Mesothelial cell of epicardium (in vitro differentiated cells): ENCODE measurements at regions not wholly inside any gene's neighbourhood (a gene's known extent, or its start where the extent isn't known, plus 50 kb on each side); places are given as distances from the start of the nearest gene placed in this dataset.

Source experiments
- DNase-seq, 2 experiments: peaks; one replicate each; pipeline ENCODE4 v3.0.0; 2021; ENCODE audit warnings: low spot score in 2 of 2; ENCODE audit not compliant: unreplicated experiment in 2 of 2
- H3K27ac Mint-ChIP-seq: 2 replicates; pipeline ENCODE4 v1.8.0; 2021; ENCODE audit warnings: mixed read lengths
- H3K27me3 Mint-ChIP-seq: 2 replicates; pipeline ENCODE4 v1.8.0; 2021; ENCODE audit warnings: low read depth, mixed read lengths
- H3K36me3 Mint-ChIP-seq: 2 replicates; pipeline ENCODE4 v1.8.0; 2021; ENCODE audit warnings: mixed read lengths
- H3K4me1 Mint-ChIP-seq: 2 replicates; pipeline ENCODE4 v1.8.0; 2021; ENCODE audit warnings: mixed read lengths
- H3K4me3 Mint-ChIP-seq: 2 replicates; pipeline ENCODE4 v1.8.0; 2021; ENCODE audit warnings: mild to moderate bottlenecking, moderate library complexity, mixed read lengths
- H3K9me3 Mint-ChIP-seq: 2 replicates; pipeline ENCODE4 v1.8.0; 2021; ENCODE audit warnings: mixed read lengths
- CTCF ChIP-seq: fragments of 200-600 bp; sonication (generic); IDR thresholded peaks from one replicate; pipeline ENCODE4 v1.5.0; 2021; ENCODE audit warnings: antibody characterized with exemption; ENCODE audit not compliant: unreplicated experiment

DNA sequence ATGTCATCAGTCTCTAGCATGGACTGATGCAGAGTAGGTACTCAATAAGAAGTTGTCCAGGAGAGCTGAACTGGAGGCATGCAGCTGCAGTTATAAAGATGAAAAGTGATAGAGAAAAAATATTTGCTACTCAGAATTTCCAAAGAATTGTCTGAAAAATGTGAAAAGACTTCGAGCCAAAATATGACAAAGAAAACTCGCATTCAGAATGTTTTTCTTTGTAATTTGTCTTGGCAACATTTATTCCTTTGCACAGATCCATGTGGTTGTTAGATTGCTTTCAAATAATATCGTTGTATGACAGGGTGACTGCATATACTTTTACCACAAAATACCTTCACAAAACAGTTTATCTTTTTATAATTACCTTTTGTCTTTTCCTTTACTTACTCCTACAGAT, 128.0 kb upstream of the SLC4A4 start:
- Mint-ChIP-seq H3K4me1 (peaks cover 19% of the 10 kb centered on the region), H3K36me3 (no peaks in the 10 kb centered on the region), H3K27me3 (no peaks in the 10 kb centered on the region), H3K9me3 (no peaks in the 10 kb centered on the region), H3K27ac (no peak overlapping the region), H3K4me3 (no peak overlapping the region)
- DNase-seq, result no peak
- TF ChIP-seq CTCF, result no peak

GRCh38 chr4:71211748-71212147, 127.1 kb upstream of the SLC4A4 start:
- Mint-ChIP-seq H3K27me3 (no peaks in the 10 kb centered on the region), H3K9me3 (no peaks in the 10 kb centered on the region), H3K36me3 (no peaks in the 10 kb centered on the region), H3K4me3 (no peak overlapping the region), H3K4me1 (peaks cover 19% of the 10 kb centered on the region), H3K27ac (no peak overlapping the region)
- TF ChIP-seq CTCF, result no peak
- DNase-seq, result no peak

DNA sequence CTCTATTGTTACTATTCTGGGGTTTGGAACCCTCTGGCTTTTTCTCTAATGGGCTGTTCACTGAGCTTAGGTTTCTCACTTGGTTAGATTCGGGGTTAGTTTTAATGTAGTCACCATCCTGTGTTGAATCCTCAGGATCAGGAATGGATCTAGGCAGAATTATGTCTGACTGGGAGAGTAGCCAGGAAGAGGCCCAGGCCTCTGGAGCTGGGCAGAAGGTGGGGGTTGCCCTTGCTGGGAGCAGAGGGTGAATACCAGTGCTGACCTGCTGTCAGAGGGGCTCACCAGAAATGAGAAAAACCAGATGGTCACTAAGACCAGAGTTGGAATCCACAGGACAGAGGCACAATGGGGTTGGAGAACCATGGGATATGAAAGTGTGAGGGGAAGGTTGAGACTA, 126.6 kb upstream of the SLC4A4 start:
- H3K9me3 Mint-ChIP-seq, result no peaks in the 10 kb centered on the region
- H3K27ac Mint-ChIP-seq, result no peak overlapping the region
- DNase-seq, result no peak
- H3K4me3 Mint-ChIP-seq, result no peak overlapping the region
- H3K36me3 Mint-ChIP-seq, result no peaks in the 10 kb centered on the region
- H3K27me3 Mint-ChIP-seq, result no peaks in the 10 kb centered on the region
- H3K4me1 Mint-ChIP-seq, result peaks cover 19% of the 10 kb centered on the region
- TF ChIP-seq CTCF, result no peak

DNA sequence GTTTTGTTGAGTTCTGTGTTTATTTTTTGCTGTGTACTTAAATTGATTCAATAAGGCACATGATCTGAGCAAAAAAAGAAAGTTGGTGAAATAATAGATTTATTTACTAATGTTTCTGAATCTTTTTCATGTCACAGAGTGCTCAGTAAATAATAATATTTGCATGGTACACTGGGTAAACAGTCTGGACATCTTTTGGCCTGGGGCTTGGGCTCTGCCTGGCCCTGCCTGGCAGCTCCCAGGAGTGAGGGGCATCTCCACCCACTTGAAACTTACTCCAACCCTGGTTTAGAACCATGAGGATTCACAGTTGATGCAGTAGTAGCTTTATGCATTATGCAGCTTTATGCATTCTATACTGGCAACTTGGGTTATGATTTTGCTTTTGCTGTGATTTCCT, 124.2 kb upstream of the SLC4A4 start:
- H3K36me3 Mint-ChIP-seq, result no peaks in the 10 kb centered on the region
- DNase-seq, result no peak
- peaks cover 8% of the 10 kb centered on the region for H3K9me3 Mint-ChIP-seq
- H3K27ac Mint-ChIP-seq, result no peak overlapping the region
- no peak for TF ChIP-seq CTCF
- H3K4me1 Mint-ChIP-seq, result peaks cover 21% of the 10 kb centered on the region
- no peaks in the 10 kb centered on the region for H3K27me3 Mint-ChIP-seq
- no peak overlapping the region for H3K4me3 Mint-ChIP-seq

- Mint-ChIP-seq H3K36me3 (peaks cover 2% of the 10 kb centered on the region), H3K9me3 (peaks cover 19% of the 10 kb centered on the region), H3K4me1 (peaks cover 13% of the 10 kb centered on the region)
Measured at GRCh38 chr4:71216316-71216959, 122.4 kb upstream of the SLC4A4 start.

More at GRCh38 chr4:71216316-71216959, 122.4 kb upstream of the SLC4A4 start:
- Mint-ChIP-seq H3K27me3 (no peaks in the 10 kb centered on the region), H3K27ac (no peak overlapping the region), H3K4me3 (no peak overlapping the region)
- TF ChIP-seq CTCF, result no peak
- no peak for DNase-seq
